GM21526 (cell line): ENCODE measurements at regions not wholly inside any gene's neighbourhood (a gene's known extent, or its start where the extent isn't known, plus 50 kb on each side); places are given as distances from the start of the nearest gene placed in this dataset.

Source experiments
- ATAC-seq: cut with Tn5 transposase; IDR thresholded peaks from one replicate; pipeline ENCODE4 v1.9.1; 2021; ENCODE audit warnings: moderate library complexity; ENCODE audit not compliant: unreplicated experiment, low FRiP score

DNA sequence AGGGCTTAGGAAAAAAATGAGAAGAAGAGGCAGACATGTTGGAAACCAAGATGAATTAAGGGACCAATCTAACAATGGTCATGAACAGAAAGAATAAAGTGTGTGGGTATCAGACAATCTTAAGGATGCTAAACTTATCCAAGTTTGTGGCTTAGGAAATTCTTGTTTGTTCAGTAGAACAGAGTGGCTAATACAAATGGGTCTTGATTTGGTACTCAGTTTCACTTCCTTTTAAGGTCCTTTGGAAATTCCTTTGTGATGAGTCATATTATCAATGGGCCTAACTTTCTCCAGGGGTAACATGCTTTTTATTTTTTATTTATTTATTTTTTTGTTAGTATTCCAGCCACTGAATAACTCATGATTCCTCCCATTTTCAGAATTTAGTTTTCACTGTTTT is 1154.7 kb upstream of the FLRT2 start:
- ATAC-seq = no peak

DNA sequence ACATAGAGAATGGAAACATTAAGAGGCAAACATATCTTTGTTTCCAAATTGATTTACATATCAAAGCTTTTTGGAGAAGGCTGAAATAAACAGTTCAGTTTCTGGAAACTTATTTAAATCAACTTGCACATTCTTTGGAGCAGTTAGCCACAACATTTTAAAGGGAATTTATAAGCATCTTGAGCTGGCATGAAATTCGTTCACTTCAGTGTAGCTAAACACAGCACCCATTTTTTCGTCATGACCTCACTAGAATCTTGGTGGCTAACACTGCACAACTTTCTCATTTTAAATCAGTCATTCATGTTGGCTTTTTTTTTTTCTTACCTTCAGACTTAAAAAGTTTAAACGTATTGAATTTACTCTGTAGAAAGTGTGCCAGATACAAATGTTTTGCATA is 1139.9 kb upstream of the FLRT2 start:
- no peak for ATAC-seq

DNA sequence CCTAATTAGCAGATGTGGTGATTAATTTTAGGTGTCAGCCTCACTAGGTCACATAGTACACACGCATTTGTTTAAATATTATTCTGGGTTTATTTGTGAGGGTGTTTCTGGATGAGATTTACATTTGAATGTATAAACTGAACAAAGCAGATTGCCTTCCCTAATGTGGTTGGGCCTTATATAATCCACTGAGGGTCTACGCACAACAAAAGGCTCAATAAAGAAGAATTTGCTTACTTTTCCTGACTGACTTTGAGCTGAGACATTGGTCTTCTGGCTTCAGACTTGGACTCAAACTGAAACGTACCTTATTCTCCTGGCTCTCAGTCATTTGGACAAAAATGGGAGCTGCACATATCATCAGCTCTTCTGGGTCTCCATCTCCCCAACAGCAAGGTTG is 1132.3 kb upstream of the FLRT2 start:
- no peak for ATAC-seq

DNA sequence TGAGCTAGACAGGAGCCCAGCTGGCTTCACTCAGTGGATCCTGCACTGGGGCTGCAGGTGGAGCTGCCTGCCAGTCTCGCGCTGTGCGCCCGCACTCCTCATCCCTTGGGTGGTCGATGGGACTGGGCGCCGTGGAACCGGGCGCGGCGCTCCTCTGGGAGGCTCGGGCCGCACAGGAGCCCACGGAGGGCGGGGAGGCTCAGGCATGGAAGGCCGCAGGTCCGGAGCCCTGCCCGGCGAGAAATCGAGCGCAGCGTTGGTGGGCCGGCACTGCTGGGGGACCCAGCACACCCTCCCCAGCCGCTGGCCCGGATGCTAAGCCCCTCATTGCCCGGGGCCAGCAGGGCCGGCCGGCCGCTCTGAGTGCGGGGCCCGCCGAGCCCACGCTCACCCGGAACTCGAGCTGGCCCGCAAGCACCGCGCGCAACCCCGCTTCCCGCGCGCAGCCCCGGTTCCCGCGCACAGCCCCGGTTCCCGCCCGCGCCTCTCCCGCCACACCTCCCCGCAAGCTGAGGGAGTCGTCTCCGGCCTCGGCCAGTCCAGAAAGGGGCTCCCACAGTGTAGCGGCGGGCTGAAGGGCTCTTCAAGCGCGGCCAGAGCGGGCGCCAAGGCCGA is 1130.5 kb upstream of the FLRT2 start:
- no peak for ATAC-seq

DNA sequence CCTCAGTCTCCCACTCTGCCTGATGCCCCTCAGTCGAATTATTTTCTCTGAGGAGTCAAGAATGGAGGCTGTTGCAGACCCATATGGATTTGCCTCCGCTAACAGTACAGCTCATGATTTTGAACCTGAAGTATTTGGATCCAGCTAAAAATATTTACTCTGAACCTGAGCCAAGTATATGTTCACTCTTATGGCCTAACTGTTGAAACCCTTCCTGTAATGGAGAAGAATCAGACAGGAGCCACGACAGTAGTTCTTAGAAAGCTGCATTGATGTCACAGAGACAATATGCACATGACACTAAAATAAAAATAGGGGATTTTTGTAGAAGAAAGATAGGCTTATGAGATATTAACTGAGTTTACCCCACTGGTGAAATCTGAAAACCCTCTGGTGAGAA is 1128.3 kb upstream of the FLRT2 start:
- no peak for ATAC-seq

DNA sequence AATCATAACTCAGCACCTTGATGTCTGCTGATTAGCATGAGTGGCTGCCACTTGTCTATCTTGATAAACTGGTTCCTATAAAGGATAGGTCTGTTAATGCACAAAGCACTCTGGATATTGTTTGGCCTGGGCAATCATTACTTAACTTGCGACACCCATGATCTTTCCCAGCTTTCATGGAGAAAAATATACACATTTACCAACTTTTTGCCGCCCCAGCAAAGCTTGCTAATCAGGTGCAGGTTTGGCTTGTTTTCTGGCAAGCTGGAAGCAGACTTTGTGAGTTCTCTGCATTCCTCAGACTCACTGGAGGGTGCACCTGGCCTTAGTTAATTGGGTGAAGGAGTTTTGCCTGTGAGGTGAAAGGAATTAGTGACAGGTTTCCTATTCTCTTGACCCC is 1126.4 kb upstream of the FLRT2 start:
- no peak for ATAC-seq

DNA sequence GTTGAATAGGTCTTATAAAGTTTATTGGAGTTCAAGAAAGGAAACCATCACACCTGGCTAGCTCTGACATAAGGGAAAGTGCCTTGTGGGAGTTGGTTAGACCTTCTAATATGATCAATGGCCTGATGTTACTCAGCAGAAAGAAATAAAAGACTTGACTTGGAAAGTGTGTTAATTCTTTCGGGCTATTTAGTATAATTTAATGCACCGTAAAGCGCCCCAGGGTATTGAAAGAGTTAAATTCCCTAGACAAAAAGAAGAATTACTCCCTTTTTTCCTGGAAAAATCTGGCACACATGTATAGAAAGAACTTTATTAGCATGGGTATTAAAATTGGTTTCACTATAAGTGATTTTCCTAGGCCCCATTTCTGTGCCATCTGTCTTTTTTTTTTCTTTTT is 1125.7 kb upstream of the FLRT2 start:
- ATAC-seq = no peak

DNA sequence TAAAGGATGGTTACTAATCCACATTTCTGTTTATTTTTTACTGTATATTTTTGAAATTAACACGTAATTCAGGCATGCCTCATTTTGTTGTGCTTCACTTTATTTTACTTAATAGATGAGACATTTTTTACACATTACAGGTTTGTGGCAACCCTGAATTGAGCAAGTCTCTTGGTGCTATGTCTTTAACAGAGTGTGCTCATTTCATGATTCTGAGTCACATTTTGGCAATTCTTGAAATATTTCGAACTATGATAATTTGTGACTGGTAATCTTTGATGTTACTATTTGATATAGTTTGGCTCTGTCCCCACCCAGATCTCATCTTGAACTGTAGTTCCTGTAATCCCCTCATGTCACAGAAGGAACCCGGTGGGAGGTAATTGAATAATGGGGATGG is 1120.5 kb upstream of the FLRT2 start:
- no peak for ATAC-seq

DNA sequence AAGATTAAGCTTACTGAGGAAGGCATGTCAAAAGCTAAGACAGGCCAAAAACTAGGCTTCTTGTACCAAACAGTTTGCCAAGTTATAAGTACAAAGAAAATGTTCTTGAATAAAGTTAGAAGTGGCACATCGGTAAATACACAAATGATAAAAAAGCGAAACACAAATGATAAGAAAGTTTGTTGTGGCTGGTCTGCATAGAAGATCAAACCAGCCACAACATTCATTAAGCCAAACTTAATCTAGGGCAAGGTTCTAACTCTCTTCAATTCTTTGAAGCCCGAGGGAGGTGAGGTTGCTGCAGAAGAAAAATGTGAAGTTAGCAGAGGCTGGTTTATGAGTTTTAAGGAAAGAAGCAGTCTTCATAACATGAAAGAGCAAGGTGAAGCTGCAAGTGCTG is 1119.6 kb upstream of the FLRT2 start:
- no peak for ATAC-seq

DNA sequence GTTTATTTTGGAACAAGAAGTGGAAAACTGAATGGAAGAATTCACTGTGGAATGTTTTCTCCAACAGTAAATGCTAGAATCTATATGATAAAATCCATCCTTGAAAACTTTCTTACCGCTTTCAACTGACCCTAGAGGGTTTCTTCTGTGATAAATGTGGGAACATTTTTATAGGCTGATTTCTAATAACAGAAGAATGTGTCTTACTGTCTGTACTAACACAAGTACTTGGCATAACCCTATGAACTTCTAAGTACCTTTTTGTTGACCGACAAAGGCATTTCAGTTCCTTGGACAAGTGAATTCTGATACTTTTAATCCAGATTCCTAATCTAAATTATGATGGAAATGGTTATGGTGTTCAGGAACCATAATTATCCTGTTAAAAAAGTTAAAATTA is 1109.7 kb upstream of the FLRT2 start:
- no peak for ATAC-seq

DNA sequence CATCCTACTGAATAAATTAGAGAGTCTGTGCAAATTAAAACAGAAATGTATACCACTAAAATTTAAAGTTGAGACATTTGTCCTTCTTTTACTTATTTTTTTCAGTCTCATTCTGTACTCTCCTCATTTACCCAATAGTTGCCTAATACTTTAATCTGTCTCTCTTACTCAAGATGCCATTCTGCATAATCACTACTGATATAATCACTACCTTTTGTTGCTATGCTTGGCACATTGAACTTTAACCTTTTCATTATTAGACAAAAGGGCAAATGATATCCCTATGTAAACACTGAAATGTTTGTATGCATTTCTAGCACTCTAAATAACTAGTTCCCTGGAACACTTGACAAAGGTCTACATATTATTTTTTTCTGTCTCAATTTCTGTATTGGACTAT is 1108.3 kb upstream of the FLRT2 start:
- ATAC-seq = no peak

DNA sequence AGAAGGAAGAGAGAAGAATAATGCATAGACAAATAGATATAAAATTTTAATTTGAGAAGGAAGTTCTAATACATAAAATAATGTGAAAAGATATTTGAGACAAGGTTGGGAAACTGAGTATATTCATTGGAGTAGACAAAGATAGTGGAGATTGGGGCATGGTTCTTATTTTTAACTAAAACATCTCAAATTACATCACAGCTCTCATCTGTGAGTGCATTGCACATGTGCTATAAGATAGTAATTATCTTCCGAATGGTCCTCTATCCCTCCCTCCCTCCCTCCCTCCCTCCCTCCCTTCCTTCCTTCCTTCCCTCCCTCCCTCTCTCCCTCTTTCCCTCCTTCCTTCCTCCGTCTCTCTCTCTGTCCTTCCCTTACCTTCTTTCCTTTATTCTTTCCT is 1104.0 kb upstream of the FLRT2 start:
- no peak for ATAC-seq

DNA sequence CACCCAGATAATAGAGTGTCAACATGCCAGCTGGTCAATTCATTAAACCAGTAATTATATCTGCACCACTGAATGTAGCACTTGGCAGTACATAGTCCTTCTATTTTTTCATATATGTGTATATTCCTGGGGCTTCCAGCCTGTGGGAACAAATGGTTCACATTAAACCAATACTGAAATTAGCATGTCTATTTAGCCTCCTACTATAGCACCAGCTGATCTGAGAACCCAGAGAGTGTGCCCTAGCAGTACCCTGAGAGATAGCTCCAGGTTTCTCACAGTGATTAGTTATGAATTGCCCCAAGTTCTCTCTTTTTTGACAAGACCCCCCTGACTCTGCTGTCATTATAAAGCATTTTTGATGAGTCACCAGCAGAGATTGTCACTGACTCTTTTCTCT is 1097.3 kb upstream of the FLRT2 start:
- no peak for ATAC-seq

DNA sequence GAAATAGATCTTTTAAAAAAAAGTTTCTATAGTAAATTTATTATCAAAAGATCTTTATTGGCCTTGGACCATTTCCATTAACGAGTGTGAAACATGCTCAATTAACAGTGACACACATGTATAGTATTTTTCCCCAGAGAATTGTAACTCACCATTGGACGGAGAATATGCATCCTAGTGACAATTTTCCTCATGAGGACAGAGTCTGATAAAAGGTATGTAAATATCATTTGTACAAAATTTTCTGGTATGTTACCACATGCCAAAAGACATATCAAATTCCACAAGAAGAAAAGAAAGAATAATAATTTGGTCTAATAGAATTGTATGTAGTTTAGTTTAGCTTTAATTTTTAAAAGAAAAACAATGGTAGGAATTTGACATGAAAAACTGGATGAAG is 1096.0 kb upstream of the FLRT2 start:
- ATAC-seq = no peak

DNA sequence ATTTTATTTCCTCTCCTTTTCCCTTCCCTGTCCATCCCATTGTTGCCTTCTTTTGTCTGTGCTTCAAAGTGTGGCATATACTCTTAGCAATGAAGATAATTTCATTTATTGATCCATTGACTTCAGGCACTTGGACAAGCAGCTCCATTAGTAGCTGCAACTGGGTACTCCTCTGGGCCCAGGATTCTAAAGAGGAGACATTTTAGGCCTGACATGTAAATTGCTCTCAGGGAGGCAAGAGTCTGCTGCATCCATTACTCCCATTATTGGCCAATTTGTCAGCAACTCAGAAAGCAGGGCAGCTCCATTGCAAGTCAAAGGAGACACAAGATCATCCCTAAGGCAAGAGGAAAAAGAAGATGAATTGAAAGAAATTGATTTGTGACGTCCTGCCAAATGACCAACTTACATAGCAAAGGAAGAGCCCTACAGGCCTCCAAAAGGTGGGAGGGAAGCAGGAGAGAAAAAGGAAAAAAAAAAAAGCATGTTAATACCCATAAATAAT is 1094.1 kb upstream of the FLRT2 start:
- ATAC-seq = no peak

DNA sequence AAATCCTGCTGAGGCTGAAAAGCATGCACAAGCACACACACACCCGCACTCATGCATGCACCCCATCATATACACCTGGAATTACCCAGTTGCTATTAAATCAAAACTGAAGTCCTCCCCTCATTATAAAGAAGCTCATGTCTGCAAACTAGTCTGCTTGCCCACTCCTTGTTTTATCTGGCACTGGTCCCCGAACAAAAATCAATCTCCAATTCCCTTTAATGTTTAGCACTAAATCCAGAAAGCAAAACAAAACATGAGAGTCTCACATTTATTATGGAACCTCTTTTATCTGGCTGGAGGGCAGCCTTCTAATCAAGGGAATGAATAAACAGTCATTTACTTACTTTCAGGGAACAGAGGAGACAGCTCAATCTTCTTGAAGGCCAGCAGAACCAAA is 1093.4 kb upstream of the FLRT2 start:
- no peak for ATAC-seq

DNA sequence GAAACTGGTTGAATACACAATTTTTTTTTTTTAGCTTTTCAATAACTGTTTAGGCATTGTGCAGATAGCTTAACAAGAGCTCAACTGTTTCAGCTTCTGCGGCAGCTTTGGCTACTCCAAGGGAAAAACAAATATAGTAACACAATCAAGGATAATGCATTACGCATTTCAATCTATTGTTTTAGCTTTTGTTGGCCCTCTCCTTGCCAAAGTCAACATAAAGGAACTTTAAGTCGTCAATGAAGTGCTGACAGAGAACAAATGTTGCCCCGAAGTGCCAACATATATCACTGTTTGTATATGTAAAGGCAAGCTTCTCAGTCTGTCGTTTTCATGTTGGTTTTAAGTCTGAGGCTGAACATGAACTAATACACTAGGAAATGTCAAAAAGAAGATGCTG is 1087.4 kb upstream of the FLRT2 start:
- no peak for ATAC-seq

DNA sequence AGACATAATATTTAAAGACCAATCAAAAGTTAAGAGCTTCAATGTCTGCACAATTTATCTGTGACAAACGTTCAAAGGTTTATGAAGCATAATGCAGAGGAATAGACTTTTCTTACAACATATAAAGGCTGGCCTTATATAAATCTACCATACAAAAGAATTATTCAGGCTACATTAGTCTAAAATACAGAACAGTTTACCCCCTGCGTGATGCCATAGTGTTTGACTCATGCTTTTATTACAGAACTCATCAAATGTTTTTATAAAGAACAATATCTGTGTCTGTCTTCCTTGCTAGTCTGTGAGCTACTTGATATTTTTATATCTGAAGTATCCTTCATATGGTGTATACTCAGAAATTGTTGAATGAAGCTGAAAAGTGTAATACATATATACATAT is 1084.5 kb upstream of the FLRT2 start:
- ATAC-seq = no peak

DNA sequence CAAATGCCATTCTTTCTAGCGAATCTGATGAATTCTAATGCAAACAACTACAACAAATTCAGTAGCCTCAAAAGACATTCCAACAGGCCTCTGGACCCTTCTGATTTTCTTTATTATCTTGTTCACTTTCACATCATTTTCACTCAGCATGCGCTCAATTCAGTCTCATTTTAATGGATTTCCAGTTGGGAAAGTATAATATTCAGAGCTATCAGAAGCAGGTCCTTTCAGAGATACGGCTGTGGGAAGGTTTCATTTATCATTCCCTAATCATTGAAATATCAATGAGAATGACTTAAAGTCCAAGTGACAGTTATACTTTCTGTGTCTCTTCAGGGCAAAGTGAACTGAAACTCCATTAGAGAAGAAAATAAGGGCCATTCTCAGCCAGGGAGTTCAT is 1083.7 kb upstream of the FLRT2 start:
- no peak for ATAC-seq

DNA sequence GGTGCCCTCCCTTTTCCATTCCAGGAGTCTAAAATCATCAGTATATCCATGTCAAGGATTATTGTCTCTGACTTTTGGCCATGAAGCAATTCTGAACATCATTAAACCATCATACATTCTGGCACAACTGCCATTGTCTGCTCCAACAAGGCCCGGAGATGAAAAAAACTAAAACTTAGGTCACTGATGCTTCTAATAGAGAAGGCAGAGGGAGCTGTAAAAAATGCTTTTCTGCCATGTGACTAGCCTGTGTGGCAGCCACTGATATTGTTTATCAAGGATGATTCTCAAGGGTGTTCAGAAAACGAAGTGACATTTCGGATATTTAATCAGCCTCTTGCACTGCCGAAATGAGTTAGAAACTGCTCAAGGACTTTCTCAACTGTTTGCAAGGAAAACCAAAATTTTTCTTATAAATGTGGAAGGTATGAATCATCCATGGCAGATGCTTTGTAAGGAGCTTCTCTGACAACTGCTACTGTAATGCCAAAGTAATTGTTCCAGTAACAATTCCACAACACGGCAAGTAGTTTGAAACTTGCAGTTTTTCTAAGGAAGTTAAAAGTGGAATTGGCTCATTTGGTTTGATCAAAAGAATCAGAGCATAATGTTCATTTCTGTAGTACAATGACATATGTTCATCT is 1076.5 kb upstream of the FLRT2 start:
- ATAC-seq = no peak

DNA sequence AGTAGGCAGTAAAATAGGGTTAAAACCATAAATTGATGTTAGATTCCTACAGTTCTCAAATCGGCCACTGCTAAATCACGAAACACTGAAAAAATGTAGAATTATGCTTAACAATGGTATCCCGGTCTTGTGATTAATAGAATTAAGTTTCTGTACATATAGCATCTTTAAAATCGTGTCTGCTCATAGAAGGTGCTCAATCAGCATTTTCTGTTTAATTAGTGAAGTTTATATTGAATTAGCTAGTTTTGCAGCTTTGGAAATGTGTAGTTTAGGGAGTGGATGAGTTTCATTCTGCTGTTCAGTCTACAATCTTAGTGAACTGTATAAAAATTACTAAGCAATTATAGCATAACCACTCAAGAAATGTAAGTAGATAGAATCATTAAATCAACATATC is 1075.8 kb upstream of the FLRT2 start:
- ATAC-seq = no peak

DNA sequence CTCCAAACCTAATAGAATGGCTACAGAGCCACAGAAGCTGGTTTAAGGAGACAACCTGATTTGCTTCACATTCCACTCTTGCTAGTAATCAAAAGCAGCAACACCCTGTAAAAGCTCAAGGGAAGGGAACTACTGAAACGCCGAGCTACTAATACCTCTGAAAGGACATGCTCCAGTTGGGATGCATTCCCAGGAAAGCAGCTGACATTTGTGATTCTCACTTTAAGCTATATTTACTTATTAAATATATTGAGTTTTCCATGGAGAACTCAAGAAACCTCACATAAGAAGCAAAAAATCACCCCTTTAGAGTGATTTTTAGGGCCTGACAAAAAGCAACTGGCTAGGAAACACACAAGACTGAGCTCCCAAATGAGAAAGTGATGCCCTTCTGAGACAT is 1073.0 kb upstream of the FLRT2 start:
- ATAC-seq = no peak

DNA sequence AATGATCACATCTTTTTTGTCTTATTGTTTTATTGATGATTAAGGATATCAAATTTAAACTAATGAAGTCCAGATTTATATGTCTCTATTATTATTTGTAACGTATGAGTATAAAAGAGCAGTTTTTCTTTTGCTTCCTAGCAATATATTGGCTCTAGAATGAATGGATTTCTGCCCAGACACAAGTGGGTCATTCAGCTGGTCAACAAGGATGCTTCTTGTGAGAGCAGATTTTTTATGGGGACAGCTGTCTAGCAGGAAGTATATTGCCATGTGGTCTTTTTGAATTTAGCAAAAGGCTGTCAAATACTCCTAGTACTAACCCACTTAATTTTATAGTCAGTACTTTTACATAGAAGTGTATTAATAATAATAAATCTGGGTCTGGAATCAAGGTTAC is 1071.1 kb upstream of the FLRT2 start:
- no peak for ATAC-seq
